ENCODE measurements at regions not wholly inside any gene's neighbourhood (a gene's known extent, or its start where the extent isn't known, plus 50 kb on each side); places are given as distances from the start of the nearest gene placed in this dataset.
"Not testable (repeated sequence)": the region's sequence is repeated elsewhere in the genome, so short reads cannot be mapped to it uniquely, and the experiment has no call there.

GRCh38 chr18:5717256-5717655 is 173.5 kb upstream of the EPB41L3 start:
- no peak for DNase-seq

- DNase-seq, result no peak
Measured at GRCh38 chr18:5710676-5711075, 166.9 kb upstream of the EPB41L3 start.

- DNase-seq, result no peak
Measured at GRCh38 chr18:5710235-5710634, 166.4 kb upstream of the EPB41L3 start.

GRCh38 chr18:5709476-5710095 is 165.8 kb upstream of the EPB41L3 start:
- no peak for DNase-seq

GRCh38 chr18:5707586-5707985 is 163.8 kb upstream of the EPB41L3 start:
- no peak for DNase-seq

- DNase-seq, result no peak
Measured at GRCh38 chr18:5705393-5705792, 161.6 kb upstream of the EPB41L3 start.

- DNase-seq, result no peak
Measured at GRCh38 chr18:5704847-5705246, 161.1 kb upstream of the EPB41L3 start.

GRCh38 chr18:5702016-5702415 is 158.2 kb upstream of the EPB41L3 start:
- not testable (repeated sequence) for DNase-seq

GRCh38 chr18:5693699-5694294 is 150.0 kb upstream of the EPB41L3 start:
- DNase-seq, result no peak

- no peak for DNase-seq
Measured at GRCh38 chr18:5678779-5679406, 135.1 kb upstream of the EPB41L3 start.

- DNase-seq, result no peak
Measured at GRCh38 chr18:5678278-5678677, 134.5 kb upstream of the EPB41L3 start.

- no peak for DNase-seq
Measured at GRCh38 chr18:5673616-5674015, 129.8 kb upstream of the EPB41L3 start.

- no peak for DNase-seq
Measured at GRCh38 chr18:5669585-5669984, 125.8 kb upstream of the EPB41L3 start.

GRCh38 chr18:5668087-5668715 is 124.4 kb upstream of the EPB41L3 start:
- DNase-seq, result no peak

- no peak for DNase-seq
Measured at GRCh38 chr18:5667356-5667755, 123.6 kb upstream of the EPB41L3 start.

GRCh38 chr18:5662586-5663090 is 118.8 kb upstream of the EPB41L3 start:
- peak; percentile 50 for DNase-seq

- no peak for DNase-seq
Measured at GRCh38 chr18:5661179-5661578, 117.4 kb upstream of the EPB41L3 start.

GRCh38 chr18:5653802-5654201 is 110.0 kb upstream of the EPB41L3 start:
- DNase-seq, result no peak

- no peak for DNase-seq
Measured at GRCh38 chr18:5651736-5652135, 107.9 kb upstream of the EPB41L3 start.

- DNase-seq, result no peak
Measured at GRCh38 chr18:5649439-5649838, 105.6 kb upstream of the EPB41L3 start.

- peak; percentile 12 for DNase-seq
Measured at GRCh38 chr18:5646739-5647138, 102.9 kb upstream of the EPB41L3 start.

GRCh38 chr18:5643288-5643687 is 99.5 kb upstream of the EPB41L3 start:
- no peak for DNase-seq

- no peak for DNase-seq
Measured at GRCh38 chr18:5640939-5641338, 97.1 kb upstream of the EPB41L3 start.

GRCh38 chr18:5639131-5639530 is 95.3 kb upstream of the EPB41L3 start:
- DNase-seq, result no peak

All from kidney glomerular epithelial cell (primary cell).